Fibroblast of skin of scalp (primary cell): ENCODE measurements at regions not wholly inside any gene's neighbourhood (a gene's known extent, or its start where the extent isn't known, plus 50 kb on each side); places are given as distances from the start of the nearest gene placed in this dataset.
"Not testable (repeated sequence)": the region's sequence is repeated elsewhere in the genome, so short reads cannot be mapped to it uniquely, and the experiment has no call there.

Source experiments
- DNase-seq: peaks from one replicate; pipeline ENCODE4 v3.0.0-alpha.2; 2013

- DNase-seq = no peak
Measured at GRCh38 chr3:72271923-72272322, 487.0 kb upstream of the PROK2 start.

- no peak for DNase-seq
Measured at GRCh38 chr3:72271216-72271615, 486.3 kb upstream of the PROK2 start.

- DNase-seq = no peak
Measured at GRCh38 chr3:72270730-72271129, 485.8 kb upstream of the PROK2 start.

GRCh38 chr3:72270072-72270681 lies 485.2 kb upstream of the PROK2 start:
- DNase-seq = peak; percentile 96

- no peak for DNase-seq
Measured at GRCh38 chr3:72269475-72269874, 484.5 kb upstream of the PROK2 start.

GRCh38 chr3:72266921-72267524 lies 482.1 kb upstream of the PROK2 start:
- not testable (repeated sequence) for DNase-seq

GRCh38 chr3:72266016-72266370 lies 481.0 kb upstream of the PROK2 start:
- DNase-seq = no peak

- peak; percentile 56 for DNase-seq
Measured at GRCh38 chr3:72265256-72266015, 480.5 kb upstream of the PROK2 start.

- no peak for DNase-seq
Measured at GRCh38 chr3:72263223-72263990, 478.5 kb upstream of the PROK2 start.

- no peak for DNase-seq
Measured at GRCh38 chr3:72262736-72263135, 477.8 kb upstream of the PROK2 start.

GRCh38 chr3:72261566-72262564 lies 476.9 kb upstream of the PROK2 start:
- no peak for DNase-seq

- no peak for DNase-seq
Measured at GRCh38 chr3:72260588-72260910, 475.6 kb upstream of the PROK2 start.

GRCh38 chr3:72259755-72260587 lies 475.0 kb upstream of the PROK2 start:
- DNase-seq = peak; percentile 31

- DNase-seq = no peak
Measured at GRCh38 chr3:72258361-72259141, 473.6 kb upstream of the PROK2 start.

- no peak for DNase-seq
Measured at GRCh38 chr3:72257738-72258137, 472.8 kb upstream of the PROK2 start.

GRCh38 chr3:72257203-72257602 lies 472.3 kb upstream of the PROK2 start:
- no peak for DNase-seq

- no peak for DNase-seq
Measured at GRCh38 chr3:72256716-72257115, 471.8 kb upstream of the PROK2 start.

GRCh38 chr3:72255791-72256559 lies 471.0 kb upstream of the PROK2 start:
- DNase-seq = peak; percentile 56

GRCh38 chr3:72255191-72255590 lies 470.2 kb upstream of the PROK2 start:
- DNase-seq = peak; percentile 86

GRCh38 chr3:72254483-72254882 lies 469.5 kb upstream of the PROK2 start:
- DNase-seq = no peak
